ENCODE measurements at regions not wholly inside any gene's neighbourhood (a gene's known extent, or its start where the extent isn't known, plus 50 kb on each side); places are given as distances from the start of the nearest gene placed in this dataset.

DNA sequence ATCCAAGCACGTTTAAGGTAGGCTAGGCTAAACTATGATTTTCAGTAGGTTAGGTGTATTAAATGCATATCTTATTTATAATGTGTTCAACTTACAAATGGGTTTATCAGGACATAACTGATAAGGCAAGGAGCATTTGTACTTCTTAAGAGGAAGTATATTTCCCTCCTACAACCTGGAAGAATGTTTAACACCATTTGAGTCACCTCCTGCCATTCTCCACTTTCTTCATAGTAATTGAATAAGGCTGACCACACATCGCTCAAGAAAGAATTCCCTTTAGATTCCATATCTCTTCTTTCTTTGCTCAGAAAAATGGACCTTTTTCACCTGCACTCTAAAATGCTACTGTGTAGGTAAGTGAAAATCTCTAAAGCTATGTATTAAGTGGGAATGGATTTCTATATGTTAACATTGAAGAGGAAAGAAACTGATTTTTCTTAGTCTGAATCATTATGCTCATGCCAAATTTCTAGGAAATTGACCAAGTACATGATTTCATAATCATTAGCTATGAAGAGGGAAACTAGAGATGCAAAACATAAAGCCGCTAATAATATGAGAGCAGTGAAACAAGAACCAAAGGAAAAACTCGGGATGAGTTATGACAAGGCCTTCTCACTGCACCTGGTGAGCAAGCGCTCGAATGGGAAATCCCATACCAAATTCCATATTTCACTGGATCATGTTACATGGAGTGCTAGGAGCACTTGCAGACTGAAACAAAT lies 210.4 kb downstream of the ALDH8A1 start:
- H3K36me3 ChIP-seq, result no peaks in the 10 kb centered on the region
- no peaks in the 10 kb centered on the region for H3K27me3 ChIP-seq
- peaks cover 0 to 12% of the 10 kb centered on the region in 2 donors for H3K4me1 ChIP-seq
- H3K9me3 ChIP-seq, result no peaks in the 10 kb centered on the region
- DNase-seq (ENCODE audit: low spot score), result no peak
- no peak overlapping the region for H3K4me3 ChIP-seq
- TF ChIP-seq, protein P1, sequence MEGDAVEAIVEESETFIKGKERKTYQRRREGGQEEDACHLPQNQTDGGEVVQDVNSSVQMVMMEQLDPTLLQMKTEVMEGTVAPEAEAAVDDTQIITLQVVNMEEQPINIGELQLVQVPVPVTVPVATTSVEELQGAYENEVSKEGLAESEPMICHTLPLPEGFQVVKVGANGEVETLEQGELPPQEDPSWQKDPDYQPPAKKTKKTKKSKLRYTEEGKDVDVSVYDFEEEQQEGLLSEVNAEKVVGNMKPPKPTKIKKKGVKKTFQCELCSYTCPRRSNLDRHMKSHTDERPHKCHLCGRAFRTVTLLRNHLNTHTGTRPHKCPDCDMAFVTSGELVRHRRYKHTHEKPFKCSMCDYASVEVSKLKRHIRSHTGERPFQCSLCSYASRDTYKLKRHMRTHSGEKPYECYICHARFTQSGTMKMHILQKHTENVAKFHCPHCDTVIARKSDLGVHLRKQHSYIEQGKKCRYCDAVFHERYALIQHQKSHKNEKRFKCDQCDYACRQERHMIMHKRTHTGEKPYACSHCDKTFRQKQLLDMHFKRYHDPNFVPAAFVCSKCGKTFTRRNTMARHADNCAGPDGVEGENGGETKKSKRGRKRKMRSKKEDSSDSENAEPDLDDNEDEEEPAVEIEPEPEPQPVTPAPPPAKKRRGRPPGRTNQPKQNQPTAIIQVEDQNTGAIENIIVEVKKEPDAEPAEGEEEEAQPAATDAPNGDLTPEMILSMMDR (IDR thresholded peaks at IDR 0.05), result no peak
- H3K27ac ChIP-seq, result no peak overlapping the region

DNA sequence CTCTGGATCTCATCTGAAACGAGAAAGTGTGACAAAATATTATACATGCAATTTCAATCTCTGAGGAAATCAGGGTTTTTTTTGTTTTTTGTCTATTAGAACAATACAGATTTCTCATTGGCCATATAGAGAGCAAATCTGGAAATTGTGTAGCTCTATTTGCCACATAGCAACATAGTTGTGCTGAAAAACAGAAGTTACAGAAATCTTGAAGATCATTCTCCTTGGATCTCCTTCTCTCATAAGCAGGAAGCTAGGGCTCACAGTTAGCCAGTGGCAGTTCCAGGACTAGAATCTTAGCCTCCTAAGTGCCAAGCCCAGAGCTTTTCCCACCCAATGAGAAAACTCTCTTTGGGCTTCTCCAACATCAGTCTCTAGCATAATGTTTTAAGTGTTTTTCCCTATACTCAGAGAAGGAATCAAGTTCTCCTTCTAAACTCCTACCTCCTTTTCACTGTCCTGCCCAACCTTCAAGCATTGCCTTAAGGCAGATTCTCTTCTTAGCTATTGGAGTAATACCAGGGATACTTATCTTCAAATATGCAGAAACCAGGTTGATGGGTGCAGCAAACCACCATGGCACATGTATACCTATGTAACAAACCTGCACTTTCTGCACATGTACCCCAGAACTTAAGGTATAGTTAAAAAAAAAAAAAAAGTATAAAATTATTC lies 211.6 kb downstream of the ALDH8A1 start:
- TF ChIP-seq, protein P1 (IDR thresholded peaks at IDR 0.05), result no peak

DNA sequence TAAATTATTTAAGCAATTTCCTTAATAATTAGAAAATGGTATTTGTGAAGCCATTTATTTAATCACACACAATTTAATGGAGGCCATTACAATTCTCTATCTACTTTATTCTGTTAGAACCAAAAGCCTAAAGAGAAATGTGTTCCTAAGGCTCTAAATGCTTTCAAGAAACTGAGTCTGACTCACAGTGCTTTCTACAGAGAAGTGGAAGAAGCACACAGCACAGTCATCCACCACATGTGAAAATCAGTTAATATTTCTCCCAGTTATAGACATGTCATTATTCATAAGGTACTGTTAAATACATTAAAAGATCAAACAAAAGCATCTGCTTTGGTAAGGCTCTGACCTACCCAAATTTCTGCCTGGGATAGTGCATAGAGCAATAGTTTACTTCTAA lies 214.4 kb downstream of the ALDH8A1 start:
- TF ChIP-seq, protein P1 (IDR thresholded peaks at IDR 0.05), result no peak
- Histone ChIP-seq H3K4me1 (peaks cover 0 to 9% of the 10 kb centered on the region in 2 donors), H3K27ac (no peak overlapping the region), H3K27me3 (no peaks in the 10 kb centered on the region), H3K36me3 (no peaks in the 10 kb centered on the region), H3K9me3 (no peaks in the 10 kb centered on the region), H3K4me3 (no peak overlapping the region)
- DNase-seq (ENCODE audit: low spot score), result no peak

More for the DNA sequence above, 211.6 kb downstream of the ALDH8A1 start:
- no peak overlapping the region for H3K4me3 ChIP-seq
- H3K27ac ChIP-seq, result no peak overlapping the region
- no peaks in the 10 kb centered on the region for H3K9me3 ChIP-seq
- no peak for DNase-seq (ENCODE audit: low spot score)
- H3K4me1 ChIP-seq, result peaks cover 0 to 12% of the 10 kb centered on the region in 2 donors
- H3K36me3 ChIP-seq, result no peaks in the 10 kb centered on the region
- no peaks in the 10 kb centered on the region for H3K27me3 ChIP-seq

DNA sequence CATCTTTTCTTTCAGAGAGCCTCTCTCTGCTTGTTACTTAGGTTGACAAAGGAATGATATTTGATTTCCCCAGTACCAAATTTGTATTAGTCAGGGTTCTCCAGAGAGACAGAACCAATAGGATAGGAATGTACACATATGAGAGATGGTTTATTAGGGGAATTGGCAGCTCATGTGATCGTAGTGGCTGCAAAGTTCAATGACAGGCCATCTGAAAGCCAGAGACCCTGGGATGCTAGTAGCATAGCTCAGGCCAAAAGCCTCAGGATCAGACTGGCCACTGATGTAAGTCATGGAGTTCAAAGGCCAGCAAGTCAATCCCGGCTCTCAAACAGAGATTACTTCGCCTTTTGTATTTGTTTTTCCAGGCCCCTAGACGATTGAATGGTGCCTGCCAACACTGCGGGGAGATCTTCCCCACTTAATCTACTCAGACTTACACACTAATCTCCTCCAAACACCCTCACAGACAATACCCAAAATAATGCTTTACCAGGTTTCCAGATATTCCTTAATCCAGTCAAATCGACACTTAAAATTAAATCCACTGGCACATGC lies 215.5 kb downstream of the ALDH8A1 start:
- no peaks in the 10 kb centered on the region for H3K27me3 ChIP-seq
- no peaks in the 10 kb centered on the region for H3K9me3 ChIP-seq
- no peak overlapping the region for H3K4me3 ChIP-seq
- DNase-seq (ENCODE audit: low spot score), result no peak
- no peak overlapping the region for H3K27ac ChIP-seq
- TF ChIP-seq, protein P1 (IDR thresholded peaks at IDR 0.05), result no peak
- peaks cover 0 to 2% of the 10 kb centered on the region in 2 donors for H3K4me1 ChIP-seq
- H3K36me3 ChIP-seq, result no peaks in the 10 kb centered on the region

DNA sequence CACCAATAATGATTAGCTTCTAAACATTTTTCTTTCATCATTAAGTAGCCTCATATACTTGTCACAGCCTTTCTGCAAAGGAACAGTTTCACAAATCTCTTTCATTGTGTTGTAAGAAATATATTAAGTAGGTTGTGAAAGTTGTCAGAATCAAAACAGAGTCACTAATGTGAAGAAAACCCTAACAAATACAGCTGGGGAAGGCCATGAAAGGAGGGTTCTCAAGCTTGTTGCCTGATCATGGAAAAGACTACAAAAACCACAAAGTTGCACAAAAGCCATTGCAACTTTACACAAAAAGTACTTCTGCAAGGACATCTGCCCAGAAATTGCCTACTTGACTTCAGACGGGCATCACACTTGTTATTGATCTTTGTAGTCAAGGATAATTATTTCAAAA lies 216.1 kb downstream of the ALDH8A1 start:
- DNase-seq (ENCODE audit: low spot score), result no peak
- Histone ChIP-seq H3K27me3 (no peaks in the 10 kb centered on the region), H3K4me3 (no peak overlapping the region), H3K4me1 (no peaks in the 10 kb centered on the region), H3K36me3 (no peaks in the 10 kb centered on the region), H3K27ac (no peak overlapping the region), H3K9me3 (no peaks in the 10 kb centered on the region)
- TF ChIP-seq, protein P1 (IDR thresholded peaks at IDR 0.05), result no peak
